Activated T-cell treated with anti-CD3 and anti-CD28 coated beads, Interleukin-2, amount 50 U/mL, for 4 hours (primary cell): ENCODE measurements at regions not wholly inside any gene's neighbourhood (a gene's known extent, or its start where the extent isn't known, plus 50 kb on each side); places are given as distances from the start of the nearest gene placed in this dataset.

Experiments
- ATAC-seq, 2 donors: fragments of 200-7000 bp; cut with Tn5 transposase; one replicate each; pipeline ENCODE4 v1.10.0; 2021
- DNase-seq: peaks from one replicate; pipeline ENCODE4 v3.0.0-alpha.2; 2020
- H3K27me3 Mint-ChIP-seq: one replicate; pipeline ENCODE4 v1.8.0; 2021; ENCODE audit warnings: low read depth, mixed read lengths
- H3K36me3 Mint-ChIP-seq: one replicate; pipeline ENCODE4 v1.8.0; 2022; ENCODE audit warnings: mixed read lengths; ENCODE audit not compliant: insufficient read depth
- H3K4me1 Mint-ChIP-seq: one replicate; pipeline ENCODE4 v1.8.0; 2021; ENCODE audit warnings: low read depth, mixed read lengths
- H3K4me3 Mint-ChIP-seq: one replicate; pipeline ENCODE4 v1.8.0; 2021; ENCODE audit warnings: mild to moderate bottlenecking, moderate library complexity, mixed read lengths
- H3K9me3 Mint-ChIP-seq: one replicate; pipeline ENCODE4 v1.8.0; 2021; ENCODE audit warnings: mixed read lengths

- Mint-ChIP-seq H3K9me3 (no peaks in the 10 kb centered on the region), H3K4me1 (no peaks in the 10 kb centered on the region), H3K36me3 (no peaks in the 10 kb centered on the region), H3K4me3 (no peak overlapping the region), H3K27me3 (no peaks in the 10 kb centered on the region)
- no peak for DNase-seq
- ATAC-seq, result no peak
Observed at GRCh38 chr13:111961236-111961635, 105.7 kb upstream of the SOX1 start.

GRCh38 chr13:111961651-111962192 is 105.2 kb upstream of the SOX1 start:
- H3K4me1 Mint-ChIP-seq, result no peaks in the 10 kb centered on the region

GRCh38 chr13:111962431-111962891 is 104.5 kb upstream of the SOX1 start:
- Mint-ChIP-seq H3K27me3 (no peaks in the 10 kb centered on the region), H3K4me1 (no peaks in the 10 kb centered on the region), H3K36me3 (no peaks in the 10 kb centered on the region), H3K9me3 (no peaks in the 10 kb centered on the region), H3K4me3 (no peak overlapping the region)
- DNase-seq (no peak), ATAC-seq (no peak)

More at GRCh38 chr13:111961651-111962192, 105.2 kb upstream of the SOX1 start:
- Mint-ChIP-seq H3K36me3 (no peaks in the 10 kb centered on the region), H3K9me3 (no peaks in the 10 kb centered on the region), H3K4me3 (no peak overlapping the region), H3K27me3 (no peaks in the 10 kb centered on the region)
- no peak for DNase-seq
- no peak for ATAC-seq

GRCh38 chr13:111963031-111963430 is 103.9 kb upstream of the SOX1 start:
- ATAC-seq (no peak), DNase-seq (no peak)
- H3K9me3 Mint-ChIP-seq, result no peaks in the 10 kb centered on the region
- no peaks in the 10 kb centered on the region for H3K36me3 Mint-ChIP-seq
- H3K27me3 Mint-ChIP-seq, result no peaks in the 10 kb centered on the region
- H3K4me3 Mint-ChIP-seq, result no peak overlapping the region
- H3K4me1 Mint-ChIP-seq, result no peaks in the 10 kb centered on the region

DNA sequence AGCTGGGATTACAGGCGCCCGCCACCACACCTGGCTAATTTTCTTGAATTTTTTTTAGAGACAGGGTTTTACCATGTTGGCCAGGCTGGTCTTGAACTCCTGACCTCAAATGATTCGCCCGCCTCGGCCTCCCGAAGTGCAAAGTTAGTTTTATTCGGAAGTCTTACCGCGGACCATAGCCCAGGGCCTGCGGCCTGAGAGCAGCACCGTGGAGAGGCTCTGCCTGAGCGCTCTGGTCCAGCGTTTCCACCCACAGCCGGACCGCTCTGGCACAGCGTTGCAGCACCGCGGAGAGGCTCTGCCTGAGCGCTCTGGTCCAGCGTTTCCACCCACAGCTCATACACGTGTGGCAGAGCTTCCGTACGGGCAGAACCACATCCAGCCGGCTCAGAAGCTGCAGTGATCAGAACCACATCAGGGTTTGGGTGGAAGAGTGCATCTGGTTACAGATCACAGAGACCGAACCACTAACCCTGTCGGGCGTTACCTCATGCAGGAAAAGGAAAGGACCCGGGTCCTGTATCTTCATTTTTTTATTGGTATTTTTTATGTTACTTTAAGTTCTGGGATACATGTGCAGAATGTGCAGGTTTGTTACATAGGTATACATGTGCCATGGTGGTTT is 102.4 kb upstream of the SOX1 start:
- no peaks in the 10 kb centered on the region for H3K4me1 Mint-ChIP-seq
- DNase-seq, result no peak
- no peak for ATAC-seq
- no peak overlapping the region for H3K4me3 Mint-ChIP-seq
- no peaks in the 10 kb centered on the region for H3K9me3 Mint-ChIP-seq
- no peaks in the 10 kb centered on the region for H3K36me3 Mint-ChIP-seq
- H3K27me3 Mint-ChIP-seq, result no peaks in the 10 kb centered on the region

GRCh38 chr13:111965466-111966214 is 101.3 kb upstream of the SOX1 start:
- Mint-ChIP-seq H3K4me1 (no peaks in the 10 kb centered on the region), H3K27me3 (no peaks in the 10 kb centered on the region), H3K4me3 (no peak overlapping the region), H3K36me3 (no peaks in the 10 kb centered on the region), H3K9me3 (no peaks in the 10 kb centered on the region)
- ATAC-seq (no peak), DNase-seq (no peak)

GRCh38 chr13:111966933-111967332 is 100.0 kb upstream of the SOX1 start:
- DNase-seq, result no peak
- Mint-ChIP-seq H3K4me3 (no peak overlapping the region), H3K27me3 (peaks cover 4% of the 10 kb centered on the region), H3K9me3 (no peaks in the 10 kb centered on the region), H3K4me1 (no peaks in the 10 kb centered on the region), H3K36me3 (no peaks in the 10 kb centered on the region)
- no peak for ATAC-seq

- peaks cover 5% of the 10 kb centered on the region for H3K27me3 Mint-ChIP-seq
- no peaks in the 10 kb centered on the region for H3K9me3 Mint-ChIP-seq
- H3K4me1 Mint-ChIP-seq, result no peaks in the 10 kb centered on the region
- H3K36me3 Mint-ChIP-seq, result no peaks in the 10 kb centered on the region
- H3K4me3 Mint-ChIP-seq, result no peak overlapping the region
- DNase-seq, result no peak
- no peak for ATAC-seq
Observed at GRCh38 chr13:111967572-111968201, 99.3 kb upstream of the SOX1 start.

DNA sequence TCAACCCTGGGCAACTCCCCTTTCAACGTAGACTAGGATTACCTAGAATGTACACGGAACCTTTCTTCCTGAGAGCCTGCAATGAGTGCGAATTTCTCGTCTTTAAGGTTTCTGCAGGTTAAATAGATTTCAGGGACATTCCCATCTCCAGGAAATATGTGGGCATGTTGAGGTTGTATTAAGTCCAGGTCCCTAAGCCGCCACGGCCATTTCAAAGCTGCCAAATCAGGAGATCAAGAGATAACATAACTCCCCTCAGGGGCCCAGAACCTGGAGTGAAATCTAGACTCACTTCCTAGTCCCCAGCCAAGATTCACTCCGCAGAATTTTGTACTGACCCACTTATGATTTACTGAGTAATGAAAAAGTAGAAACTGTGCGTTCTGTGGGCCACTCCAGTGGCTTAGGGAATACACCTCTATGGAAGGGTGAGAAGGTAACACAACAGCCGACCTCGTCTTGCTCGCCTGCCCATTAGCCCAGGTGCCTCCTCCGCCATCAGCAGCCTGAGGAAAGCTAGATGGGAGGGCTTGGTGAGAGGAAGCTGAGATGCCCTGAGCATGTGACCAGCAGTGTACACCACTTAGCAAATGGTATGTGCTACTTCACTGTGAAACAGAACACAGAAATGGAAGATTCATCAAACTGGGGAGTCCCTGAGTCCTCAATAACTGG is 98.5 kb upstream of the SOX1 start:
- DNase-seq (no peak), ATAC-seq (no peak)
- no peaks in the 10 kb centered on the region for H3K36me3 Mint-ChIP-seq
- no peaks in the 10 kb centered on the region for H3K4me1 Mint-ChIP-seq
- H3K9me3 Mint-ChIP-seq, result no peaks in the 10 kb centered on the region
- peaks cover 5% of the 10 kb centered on the region for H3K27me3 Mint-ChIP-seq
- H3K4me3 Mint-ChIP-seq, result no peak overlapping the region

DNA sequence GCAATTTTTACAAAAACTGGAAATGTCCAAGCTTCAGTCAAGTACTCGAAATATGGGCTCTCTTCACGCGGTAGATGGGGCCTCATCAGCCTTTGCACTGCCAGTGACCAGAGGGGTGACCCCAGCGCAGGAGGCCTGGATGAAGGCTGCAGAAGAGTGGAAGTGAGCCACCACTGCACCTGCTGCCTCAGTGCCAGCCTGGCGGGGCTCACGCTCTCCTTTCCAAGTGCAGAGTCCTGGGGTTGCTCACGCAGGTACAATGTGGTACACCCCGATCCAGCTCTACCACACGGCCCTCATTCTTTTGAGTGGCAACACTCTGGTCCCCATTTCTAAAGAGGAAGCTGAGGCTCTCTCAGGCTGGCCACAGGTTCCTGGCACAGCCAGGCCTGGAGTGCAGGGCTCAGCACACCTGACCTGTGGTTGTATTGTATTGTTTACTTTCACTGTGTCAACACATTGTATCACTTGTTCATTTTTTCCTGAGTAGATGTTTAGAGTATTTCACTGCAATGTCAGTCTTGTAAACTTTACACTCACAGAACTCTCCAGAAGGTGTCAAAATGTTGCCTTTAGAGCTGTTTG is 97.3 kb upstream of the SOX1 start:
- Mint-ChIP-seq H3K27me3 (peaks cover 5% of the 10 kb centered on the region), H3K4me3 (no peak overlapping the region), H3K9me3 (no peaks in the 10 kb centered on the region), H3K4me1 (no peaks in the 10 kb centered on the region), H3K36me3 (no peaks in the 10 kb centered on the region)
- ATAC-seq (no peak), DNase-seq (no peak)

DNA sequence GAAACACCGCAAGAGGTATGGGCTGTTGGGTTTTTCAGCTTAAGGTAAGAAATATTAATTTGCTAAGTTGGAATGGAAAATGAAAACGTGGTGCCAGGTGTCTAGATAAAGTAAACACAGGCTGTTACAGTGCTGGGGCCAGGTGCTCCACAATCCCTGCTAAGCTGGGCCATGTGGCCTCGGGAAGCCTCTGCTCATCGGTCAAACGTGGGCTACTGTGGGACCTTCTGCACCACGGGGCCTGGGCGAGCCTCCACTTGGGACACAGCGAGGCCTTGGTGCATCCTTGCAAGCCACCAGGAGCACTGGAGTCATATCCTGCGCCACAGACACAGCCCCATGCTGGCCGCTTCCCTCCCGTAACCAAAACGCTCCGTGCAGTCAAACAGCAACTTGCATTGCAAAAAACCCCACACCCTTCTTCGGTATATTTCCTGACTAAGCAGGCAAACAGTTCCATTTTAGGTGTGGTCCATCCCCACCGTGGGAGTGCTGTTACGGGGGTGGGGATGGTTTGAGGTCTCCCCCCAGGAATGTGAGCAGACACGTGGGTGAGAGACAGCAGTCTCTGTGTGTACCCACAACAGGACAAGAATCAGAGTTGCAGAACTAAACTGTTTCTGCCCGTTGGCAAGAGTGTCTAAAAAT is 96.3 kb upstream of the SOX1 start:
- Mint-ChIP-seq H3K9me3 (peaks cover 8% of the 10 kb centered on the region), H3K4me3 (no peak overlapping the region), H3K4me1 (no peaks in the 10 kb centered on the region), H3K36me3 (no peaks in the 10 kb centered on the region), H3K27me3 (peaks cover 5% of the 10 kb centered on the region)
- ATAC-seq (no peak), DNase-seq (no peak)

DNA sequence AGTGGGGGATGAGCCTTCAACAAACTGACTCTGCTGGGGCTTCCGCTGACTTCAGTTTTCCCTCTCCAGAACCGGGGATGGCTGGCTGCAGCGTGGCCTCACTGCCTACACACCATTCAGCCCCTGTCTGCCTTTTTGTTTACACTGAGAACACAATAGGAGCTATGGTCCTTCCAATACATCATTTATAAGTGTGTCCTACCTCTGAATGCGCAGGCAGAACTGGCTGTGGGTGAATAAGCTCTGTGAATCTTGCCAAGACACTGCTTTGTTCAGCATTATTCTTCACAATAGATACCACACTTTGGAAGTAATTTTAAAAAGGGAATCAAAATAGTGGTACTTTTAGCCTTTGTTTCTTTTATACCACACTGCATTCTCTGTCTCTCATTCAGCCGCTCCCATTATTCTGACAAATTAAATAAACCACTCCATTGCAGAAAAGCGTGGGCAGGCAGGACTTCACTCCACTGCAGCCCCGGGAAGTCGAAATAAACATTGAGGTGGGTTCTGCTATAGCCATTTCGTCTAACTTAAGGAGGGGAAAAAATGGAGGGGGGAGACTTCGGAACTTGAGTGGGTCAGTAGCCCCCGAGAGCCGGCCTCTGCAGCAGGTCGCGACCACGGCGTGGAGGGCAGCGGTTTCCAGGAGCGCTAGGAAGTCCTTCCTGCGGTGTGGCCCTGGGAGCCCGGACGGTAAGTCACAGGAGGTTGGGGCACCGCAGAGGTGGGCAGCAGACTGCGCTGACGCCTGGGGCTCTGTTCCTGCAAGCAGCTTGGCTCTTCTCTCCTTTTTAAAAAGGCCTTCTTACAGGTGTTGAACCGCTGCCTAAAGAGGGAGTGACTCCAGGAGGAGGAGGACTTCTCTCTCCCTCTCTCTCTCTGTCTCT is 94.8 kb upstream of the SOX1 start:
- H3K4me3 Mint-ChIP-seq, result no peak overlapping the region
- DNase-seq (no peak), ATAC-seq (no peak)
- no peaks in the 10 kb centered on the region for H3K4me1 Mint-ChIP-seq
- peaks cover 8% of the 10 kb centered on the region for H3K9me3 Mint-ChIP-seq
- H3K27me3 Mint-ChIP-seq, result peaks cover 5% of the 10 kb centered on the region
- no peaks in the 10 kb centered on the region for H3K36me3 Mint-ChIP-seq

GRCh38 chr13:111973186-111973585 is 93.8 kb upstream of the SOX1 start:
- no peak overlapping the region for H3K4me3 Mint-ChIP-seq
- no peaks in the 10 kb centered on the region for H3K4me1 Mint-ChIP-seq
- peaks cover 8% of the 10 kb centered on the region for H3K9me3 Mint-ChIP-seq

More at GRCh38 chr13:111973186-111973585, 93.8 kb upstream of the SOX1 start:
- Mint-ChIP-seq H3K27me3 (peaks cover 5% of the 10 kb centered on the region), H3K36me3 (no peaks in the 10 kb centered on the region)
- ATAC-seq (no peak), DNase-seq (no peak)
